Karpas-422 (cell line): ENCODE measurements at regions not wholly inside any gene's neighbourhood (a gene's known extent, or its start where the extent isn't known, plus 50 kb on each side); places are given as distances from the start of the nearest gene placed in this dataset.
A peak's percentile ranks its signal among the peaks of the same experiment; 100 is the strongest.

ENCODE experiments used
- DNase-seq: peaks from one replicate; pipeline ENCODE4 v3.0.0-alpha.2; 2015
- H2AFZ ChIP-seq: fragments of 200-600 bp; sonication (generic); 2 replicates; pipeline ENCODE4 v1.6.1; 2014; ENCODE audit warnings: antibody characterized with exemption, low read length, mixed read lengths
- H3K27ac ChIP-seq: fragments of 200-600 bp; sonication (generic); 2 replicates; pipeline ENCODE4 v1.5.1; 2014; ENCODE audit warnings: mild to moderate bottlenecking, low read length, moderate library complexity
- H3K27me3 ChIP-seq: fragments of 200-600 bp; sonication (generic); 2 replicates; pipeline ENCODE4 v1.6.1; 2014; ENCODE audit warnings: low read length, mixed read lengths
- H3K36me3 ChIP-seq: fragments of 200-600 bp; sonication (generic); 2 replicates; pipeline ENCODE4 v1.6.1; 2014; ENCODE audit warnings: low read length, mixed read lengths; ENCODE audit not compliant: insufficient read depth
- H3K4me1 ChIP-seq: fragments of 200-600 bp; sonication (generic); 2 replicates; pipeline ENCODE4 v1.6.1; 2014; ENCODE audit warnings: mild to moderate bottlenecking, low read length, mixed read lengths
- H3K4me2 ChIP-seq: fragments of 200-600 bp; sonication (generic); 2 replicates; pipeline ENCODE4 v1.6.1; 2014; ENCODE audit warnings: low read length, low read depth, mild to moderate bottlenecking; ENCODE audit not compliant: poor library complexity, severe bottlenecking
- H3K4me3 ChIP-seq: fragments of 200-600 bp; sonication (generic); 2 replicates; pipeline ENCODE4 v1.5.1; 2014; ENCODE audit warnings: mild to moderate bottlenecking, antibody characterized with exemption, low read length, mixed read lengths
- H3K79me2 ChIP-seq: fragments of 200-600 bp; sonication (generic); 2 replicates; pipeline ENCODE4 v1.6.1; 2014; ENCODE audit warnings: mild to moderate bottlenecking, low read length, mixed read lengths
- H3K9ac ChIP-seq: fragments of 200-600 bp; sonication (generic); 2 replicates; pipeline ENCODE4 v1.6.0; 2014; ENCODE audit warnings: low read length
- H3K9me2 ChIP-seq: fragments of 200-600 bp; sonication (generic), shearing (Covaris generic); replicated peaks from 2 replicates; pipeline ENCODE4 v1.6.0; 2014; ENCODE audit warnings: mild to moderate bottlenecking, low read length, moderate library complexity; ENCODE audit not compliant: insufficient read depth
- H3K9me3 ChIP-seq: fragments of 300-700, 200-600 bp; sonication (generic); 2 replicates; pipeline ENCODE4 v1.6.1; 2014; ENCODE audit warnings: low read length, mixed read lengths
- H4K20me1 ChIP-seq: fragments of 200-600 bp; sonication (generic); 2 replicates; pipeline ENCODE4 v1.6.1; 2014; ENCODE audit warnings: mild to moderate bottlenecking, antibody characterized with exemption, low read length, low read depth; ENCODE audit not compliant: insufficient read depth

GRCh38 chr9:2465516-2465915, 156.1 kb upstream of the VLDLR start:
- Histone ChIP-seq H3K27me3 (no peaks in the 10 kb centered on the region), H2AFZ (no peak overlapping the region), H3K9me2 (no peaks in the 10 kb centered on the region), H3K27ac (0 out of 2 replicates have a peak overlapping the region, but pooled peaks have one; percentile 4), H3K9me3 (peaks cover 6% of the 10 kb centered on the region; the same call in 1 of the 2 replicates), H3K9ac (no peak overlapping the region), H3K79me2 (no peaks in the 10 kb centered on the region), H3K4me1 (peaks cover 53% of the 10 kb centered on the region), H3K4me3 (no peak overlapping the region), H3K36me3 (peaks cover 5% of the 10 kb centered on the region; the same call in 1 of the 2 replicates), H3K4me2 (no peak overlapping the region), H4K20me1 (no peaks in the 10 kb centered on the region)
- DNase-seq = no peak

GRCh38 chr9:2465921-2466460, 155.6 kb upstream of the VLDLR start:
- Histone ChIP-seq H3K27me3 (no peaks in the 10 kb centered on the region), H3K9me3 (peaks cover 6% of the 10 kb centered on the region; the same call in 1 of the 2 replicates), H3K9me2 (no peaks in the 10 kb centered on the region), H3K9ac (no peak overlapping the region), H3K4me2 (no peak overlapping the region), H3K4me3 (no peak overlapping the region), H3K36me3 (peaks cover 5% of the 10 kb centered on the region; the same call in 1 of the 2 replicates), H3K4me1 (peaks cover 53% of the 10 kb centered on the region), H3K79me2 (no peaks in the 10 kb centered on the region), H4K20me1 (no peaks in the 10 kb centered on the region), H2AFZ (0 out of 2 replicates have a peak overlapping the region, but pooled peaks have one; percentile 28), H3K27ac (0 out of 2 replicates have a peak overlapping the region, but pooled peaks have one; percentile 4)
- DNase-seq = peak; percentile 49

GRCh38 chr9:2466703-2467102, 154.9 kb upstream of the VLDLR start:
- no peak overlapping the region for H3K4me3 ChIP-seq
- H3K27me3 ChIP-seq = no peaks in the 10 kb centered on the region
- no peak for DNase-seq
- no peaks in the 10 kb centered on the region for H3K9me2 ChIP-seq
- H3K4me2 ChIP-seq = no peak overlapping the region
- H2AFZ ChIP-seq = 0 out of 2 replicates have a peak overlapping the region, but pooled peaks have one; percentile 1
- H3K79me2 ChIP-seq = no peaks in the 10 kb centered on the region
- no peak overlapping the region for H3K9ac ChIP-seq
- H3K27ac ChIP-seq = no peak overlapping the region
- peaks cover 46% of the 10 kb centered on the region for H3K4me1 ChIP-seq
- H4K20me1 ChIP-seq = no peaks in the 10 kb centered on the region
- H3K36me3 ChIP-seq = peaks cover 5% of the 10 kb centered on the region; the same call in 1 of the 2 replicates
- H3K9me3 ChIP-seq = peaks cover 6% of the 10 kb centered on the region; the same call in 1 of the 2 replicates

- H3K9me3 ChIP-seq = peaks cover under 1% of the 10 kb centered on the region; the same call in 1 of the 2 replicates
- no peaks in the 10 kb centered on the region for H3K36me3 ChIP-seq
- H3K27ac ChIP-seq = peak overlapping the region; percentile 29; the same call in 1 of the 2 replicates
- peak overlapping the region; percentile 13 for H3K4me2 ChIP-seq
- H2AFZ ChIP-seq = peak overlapping the region; percentile 82
- DNase-seq = peak; percentile 81
- H3K4me3 ChIP-seq = no peak overlapping the region
- no peaks in the 10 kb centered on the region for H3K27me3 ChIP-seq
- H3K9me2 ChIP-seq = no peaks in the 10 kb centered on the region
- H3K79me2 ChIP-seq = no peaks in the 10 kb centered on the region
- H4K20me1 ChIP-seq = no peaks in the 10 kb centered on the region
- H3K9ac ChIP-seq = no peak overlapping the region
- H3K4me1 ChIP-seq = peaks cover 45% of the 10 kb centered on the region
Observed at GRCh38 chr9:2469681-2470221, 151.8 kb upstream of the VLDLR start.

- H3K4me1 ChIP-seq = peaks cover 51% of the 10 kb centered on the region
- H4K20me1 ChIP-seq = no peaks in the 10 kb centered on the region
- no peak overlapping the region for H2AFZ ChIP-seq
- H3K9ac ChIP-seq = no peak overlapping the region
- H3K27me3 ChIP-seq = no peaks in the 10 kb centered on the region
- H3K36me3 ChIP-seq = no peaks in the 10 kb centered on the region
- H3K4me2 ChIP-seq = no peak overlapping the region
- H3K9me3 ChIP-seq = no peaks in the 10 kb centered on the region
- H3K79me2 ChIP-seq = no peaks in the 10 kb centered on the region
- no peaks in the 10 kb centered on the region for H3K9me2 ChIP-seq
- DNase-seq = no peak
- H3K4me3 ChIP-seq = no peak overlapping the region
- H3K27ac ChIP-seq = no peak overlapping the region
Observed at GRCh38 chr9:2473681-2474080, 147.9 kb upstream of the VLDLR start.

GRCh38 chr9:2477755-2478154, 143.8 kb upstream of the VLDLR start:
- peaks cover 32% of the 10 kb centered on the region for H3K4me1 ChIP-seq
- DNase-seq = no peak
- H3K27me3 ChIP-seq = no peaks in the 10 kb centered on the region
- H3K79me2 ChIP-seq = no peaks in the 10 kb centered on the region
- no peaks in the 10 kb centered on the region for H3K36me3 ChIP-seq
- H3K4me2 ChIP-seq = peak overlapping the region; percentile 28
- no peak overlapping the region for H3K4me3 ChIP-seq
- no peaks in the 10 kb centered on the region for H3K9me3 ChIP-seq
- H3K9ac ChIP-seq = no peak overlapping the region
- H3K9me2 ChIP-seq = no peaks in the 10 kb centered on the region
- no peak overlapping the region for H3K27ac ChIP-seq
- no peaks in the 10 kb centered on the region for H4K20me1 ChIP-seq
- peak overlapping the region; percentile 29; the same call in 1 of the 2 replicates for H2AFZ ChIP-seq

GRCh38 chr9:2478421-2478820, 143.2 kb upstream of the VLDLR start:
- H3K9me3 ChIP-seq = no peaks in the 10 kb centered on the region
- H2AFZ ChIP-seq = no peak overlapping the region
- no peak overlapping the region for H3K4me2 ChIP-seq
- no peaks in the 10 kb centered on the region for H3K36me3 ChIP-seq
- H3K27ac ChIP-seq = no peak overlapping the region
- H3K4me1 ChIP-seq = peaks cover 32% of the 10 kb centered on the region
- no peaks in the 10 kb centered on the region for H4K20me1 ChIP-seq
- no peak for DNase-seq
- H3K27me3 ChIP-seq = no peaks in the 10 kb centered on the region
- no peak overlapping the region for H3K4me3 ChIP-seq
- no peaks in the 10 kb centered on the region for H3K79me2 ChIP-seq
- no peaks in the 10 kb centered on the region for H3K9me2 ChIP-seq
- H3K9ac ChIP-seq = no peak overlapping the region

- H3K9me3 ChIP-seq = no peaks in the 10 kb centered on the region
- H3K9ac ChIP-seq = no peak overlapping the region
- H3K27ac ChIP-seq = no peak overlapping the region
- no peaks in the 10 kb centered on the region for H4K20me1 ChIP-seq
- no peak overlapping the region for H3K4me2 ChIP-seq
- H3K4me1 ChIP-seq = peaks cover 32% of the 10 kb centered on the region
- no peaks in the 10 kb centered on the region for H3K36me3 ChIP-seq
- no peaks in the 10 kb centered on the region for H3K79me2 ChIP-seq
- no peak overlapping the region for H3K4me3 ChIP-seq
- H3K9me2 ChIP-seq = no peaks in the 10 kb centered on the region
- H3K27me3 ChIP-seq = no peaks in the 10 kb centered on the region
- H2AFZ ChIP-seq = no peak overlapping the region
- DNase-seq = no peak
Observed at GRCh38 chr9:2479056-2479565, 142.5 kb upstream of the VLDLR start.
